Right lobe of liver (tissue), 6 donors: ENCODE measurements at regions not wholly inside any gene's neighbourhood (a gene's known extent, or its start where the extent isn't known, plus 50 kb on each side); places are given as distances from the start of the nearest gene placed in this dataset.

Experiments used
- ATAC-seq, 4 donors: fragments of 200-7000 bp; cut with Tn5 transposase; one replicate each; pipeline ENCODE4 v1.9.1; 2020; ENCODE audit warnings: mild to moderate bottlenecking in 4 of 4, moderate library complexity in 4 of 4
- DNase-seq, 3 donors: peaks; one replicate each; pipeline ENCODE4 v3.0.0-alpha.2; 2020
- H3K27ac ChIP-seq, 3 donors: fragments of 200-600 bp; one replicate each; pipeline ENCODE4 v1.8.0; 2022
- H3K27me3 ChIP-seq, 2 donors: fragments of 200-600 bp; one replicate each; pipeline ENCODE4 v1.8.0; 2022
- H3K36me3 ChIP-seq, 4 donors: fragments of 200-600 bp; sonication (generic) in 1 of 4; one replicate each; pipeline versions ENCODE4 v1.5.1 to v1.8.0; 2017 to 2022; ENCODE audit warnings: control low read depth in 1 of 4
- H3K4me1 ChIP-seq, 4 donors: fragments of 200-600 bp; sonication (generic) in 1 of 4; one replicate each; pipeline versions ENCODE4 v1.5.1 to v1.8.0; 2017 to 2022; ENCODE audit warnings: control low read depth in 1 of 4
- H3K4me3 ChIP-seq, 3 donors: fragments of 200-600 bp; one replicate each; pipeline ENCODE4 v1.8.0; 2022
- H3K9me3 ChIP-seq, 4 donors: fragments of 200-600 bp; sonication (generic) in 1 of 4; one replicate each; pipeline versions ENCODE4 v1.5.1 to v1.8.0; 2017 to 2022; ENCODE audit warnings: control low read depth in 1 of 4
- POLR2A ChIP-seq: fragments of 450-650 bp; IDR thresholded peaks from one replicate; pipeline ENCODE4 v1.6.1; 2017; ENCODE audit warnings: antibody characterized with exemption, mild to moderate bottlenecking
- WGBS: methylation state at CpG from one replicate; pipeline ENCODE4 v1.1.6; 2018; ENCODE audit warnings: low coverage, low lambda C conversion rate; ENCODE audit not compliant: insufficient coverage; ENCODE audit errors: missing lambda C conversion rate; 5-methylcytosine and 5-hydroxymethylcytosine counted together
- intact Hi-C, 2 donors: fragments of 100-400 bp; cut with DNase I; formaldehyde crosslinking; loops; one replicate each; pipeline versions ENCODE4 v1.11.2 to v1.14.1; 2022
- TF ChIP-seq, protein P1 (sequence below), 4 donors: fragments of 200-600 bp in 3 of 4; fragments of 450-650 bp in 1 of 4; IDR thresholded peaks; one replicate each; pipeline versions ENCODE4 v1.5.1 to v1.8.0; 2016 to 2022; ENCODE audit warnings: antibody characterized with exemption in 4 of 4, mild to moderate bottlenecking in 2 of 4
- donor health status: DM: no; HTN: yes; CAD: no.
- donor health status: DM: no; HTN: no; CAD: no.
- donor health status: DM: no; HTN: no; CAD: no.
- donor health status: DM: no; HTN: yes; CAD: no.
- donor health status: DM: no; HTN: yes; CAD: no.

- DNase-seq (peak in 1 of 3 donors; percentile 20), ATAC-seq (no peak)
- no peak for TF ChIP-seq POLR2A
- Histone ChIP-seq H3K4me3 (no peak overlapping the region), H3K4me1 (no peaks in the 10 kb centered on the region), H3K36me3 (no peaks in the 10 kb centered on the region), H3K27me3 (no peaks in the 10 kb centered on the region), H3K27ac (no peak overlapping the region), H3K9me3 (no peaks in the 10 kb centered on the region)
- intact Hi-C loops: no loop called here
- 63% methylated on average over 9 of the region's 13 CpGs for WGBS
These were observed 72.0 kb downstream of the RPUSD4 start for GRCh38 chr11:126139111-126140091.

- Histone ChIP-seq H3K36me3 (no peaks in the 10 kb centered on the region), H3K4me3 (no peak overlapping the region), H3K4me1 (no peaks in the 10 kb centered on the region), H3K27me3 (no peaks in the 10 kb centered on the region), H3K27ac (no peak overlapping the region), H3K9me3 (no peaks in the 10 kb centered on the region)
- DNase-seq: no peak
- TF ChIP-seq, protein P1, sequence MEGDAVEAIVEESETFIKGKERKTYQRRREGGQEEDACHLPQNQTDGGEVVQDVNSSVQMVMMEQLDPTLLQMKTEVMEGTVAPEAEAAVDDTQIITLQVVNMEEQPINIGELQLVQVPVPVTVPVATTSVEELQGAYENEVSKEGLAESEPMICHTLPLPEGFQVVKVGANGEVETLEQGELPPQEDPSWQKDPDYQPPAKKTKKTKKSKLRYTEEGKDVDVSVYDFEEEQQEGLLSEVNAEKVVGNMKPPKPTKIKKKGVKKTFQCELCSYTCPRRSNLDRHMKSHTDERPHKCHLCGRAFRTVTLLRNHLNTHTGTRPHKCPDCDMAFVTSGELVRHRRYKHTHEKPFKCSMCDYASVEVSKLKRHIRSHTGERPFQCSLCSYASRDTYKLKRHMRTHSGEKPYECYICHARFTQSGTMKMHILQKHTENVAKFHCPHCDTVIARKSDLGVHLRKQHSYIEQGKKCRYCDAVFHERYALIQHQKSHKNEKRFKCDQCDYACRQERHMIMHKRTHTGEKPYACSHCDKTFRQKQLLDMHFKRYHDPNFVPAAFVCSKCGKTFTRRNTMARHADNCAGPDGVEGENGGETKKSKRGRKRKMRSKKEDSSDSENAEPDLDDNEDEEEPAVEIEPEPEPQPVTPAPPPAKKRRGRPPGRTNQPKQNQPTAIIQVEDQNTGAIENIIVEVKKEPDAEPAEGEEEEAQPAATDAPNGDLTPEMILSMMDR (IDR thresholded peaks at IDR 0.05): no peak
- TF ChIP-seq POLR2A: no peak
- WGBS: 71% methylated on average over 5 of the region's 7 CpGs
- intact Hi-C loops: no loop called here
- no peak for ATAC-seq
These were observed 72.8 kb downstream of the RPUSD4 start for GRCh38 chr11:126138636-126139035.

- Histone ChIP-seq H3K4me1 (no peaks in the 10 kb centered on the region), H3K9me3 (no peaks in the 10 kb centered on the region), H3K27ac (no peak overlapping the region), H3K36me3 (no peaks in the 10 kb centered on the region), H3K27me3 (no peaks in the 10 kb centered on the region), H3K4me3 (no peak overlapping the region)
- DNase-seq (no peak), ATAC-seq (no peak)
- intact Hi-C loops: no loop called here
- WGBS: 61% methylated on average over 3 of the region's 3 CpGs
- TF ChIP-seq POLR2A: no peak
- TF ChIP-seq, protein P1 (IDR thresholded peaks at IDR 0.05): no peak
These were observed 74.3 kb downstream of the RPUSD4 start for GRCh38 chr11:126137136-126137535.

DNA sequence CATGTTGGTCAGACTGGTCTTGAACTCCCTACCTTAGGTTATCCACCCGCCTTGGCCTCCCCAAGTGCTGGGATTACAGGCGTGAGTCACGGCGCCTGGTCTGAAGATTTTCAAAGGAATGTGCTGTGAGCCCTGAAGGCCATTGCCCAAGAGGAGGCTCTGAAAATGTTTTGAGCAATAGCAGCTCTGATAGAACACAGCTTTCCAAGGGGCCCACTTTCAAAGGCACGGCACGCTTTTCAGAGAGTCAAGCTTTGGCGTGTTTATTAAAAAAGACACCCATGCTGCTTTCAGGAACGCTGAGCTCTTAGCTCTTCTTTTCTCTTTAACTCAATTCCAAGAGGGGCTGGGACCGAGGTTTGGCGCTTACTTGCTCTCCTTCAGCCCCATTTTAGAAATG lies 73.8 kb upstream of the CDON start:
- WGBS: 87% methylated on average over 10 of the region's 10 CpGs
- H3K4me3 ChIP-seq: no peak overlapping the region
- no peaks in the 10 kb centered on the region for H3K27me3 ChIP-seq
- no peaks in the 10 kb centered on the region for H3K4me1 ChIP-seq
- DNase-seq (no peak), ATAC-seq (no peak)
- H3K27ac ChIP-seq: no peak overlapping the region
- TF ChIP-seq, protein P1 (IDR thresholded peaks at IDR 0.05): no peak
- no peak for TF ChIP-seq POLR2A
- intact Hi-C loops: no loop called here
- no peaks in the 10 kb centered on the region for H3K36me3 ChIP-seq
- no peaks in the 10 kb centered on the region for H3K9me3 ChIP-seq
